Adrenal gland (tissue), 9 donors: ENCODE measurements at regions not wholly inside any gene's neighbourhood (a gene's known extent, or its start where the extent isn't known, plus 50 kb on each side); places are given as distances from the start of the nearest gene placed in this dataset.

ENCODE experiments used
- DNase-seq, 7 donors: peaks; one replicate each; pipeline ENCODE4 v3.0.0-alpha.2; 2019 to 2020
- H3K27ac ChIP-seq, 5 donors: fragments of 200-600 bp; sonication (generic) in 4 of 5; 1 replicate in 3 of 5; 2 replicates in 2 of 5; pipeline versions ENCODE4 v1.5.1 to v1.8.0; 2016 to 2020; ENCODE audit warnings: mild to moderate bottlenecking in 1 of 5
- H3K27me3 ChIP-seq: fragments of 200-600 bp; 2 replicates; pipeline ENCODE4 v1.8.0; 2021
- H3K36me3 ChIP-seq, 2 donors: fragments of 200-600 bp; replicated peaks in 1 of 2; 1 replicate in 1 of 2; 2 replicates in 1 of 2; pipeline versions ENCODE4 v1.5.1 to v1.8.0; 2018 to 2022
- H3K4me1 ChIP-seq, 2 donors: fragments of 200-600 bp; replicated peaks in 1 of 2; 1 replicate in 1 of 2; 2 replicates in 1 of 2; pipeline versions ENCODE4 v1.5.1 to v1.8.0; 2018 to 2021
- H3K4me3 ChIP-seq, 4 donors: fragments of 200-600 bp; sonication (generic) in 3 of 4; one replicate each; pipeline ENCODE4 v1.5.1; 2016 to 2018
- H3K9me3 ChIP-seq, 3 donors: fragments of 200-600 bp; sonication (generic) in 1 of 3; replicated peaks in 1 of 3; 1 replicate in 2 of 3; 2 replicates in 1 of 3; pipeline versions ENCODE4 v1.5.1 to v1.8.0; 2016 to 2021
- POLR2A ChIP-seq, 2 donors: fragments of 450-650 bp; IDR thresholded peaks; one replicate each; pipeline ENCODE4 v1.6.1; 2017; ENCODE audit warnings: antibody characterized with exemption in 2 of 2, mild to moderate bottlenecking in 2 of 2, moderate library complexity in 1 of 2
- WGBS, 4 donors: extraction: QIAGEN DNeasy Blood & Tissue Kit in 2 of 4; methylation state at CpG; one replicate each; pipeline versions ENCODE4 v1.1.5 to v1.1.7; 2013 to 2017; 5-methylcytosine and 5-hydroxymethylcytosine counted together
- intact Hi-C, 2 donors: fragments of 100-400 bp; cut with DNase I; formaldehyde crosslinking; loops; one replicate each; pipeline versions ENCODE4 v1.14.1 to v1.15.0; 2022 to 2023
- TF ChIP-seq, protein P1 (sequence below), 6 experiments: fragments of 450-650 bp in 4 of 6; fragments of 200-600 bp in 2 of 6; sonication (generic) in 1 of 6; IDR thresholded peaks; 1 replicate in 5 of 6; 2 replicates in 1 of 6; pipeline versions ENCODE4 v1.5.1 to v1.8.0; 2016 to 2021; ENCODE audit warnings: antibody characterized with exemption in 6 of 6, mild to moderate bottlenecking in 2 of 6, moderate library complexity in 1 of 6
- donor health status: healthy with polysubstance abuse.
- donor health status: Bipolar disorder and iron deficiency.
- donor health status: DM: yes; HTN: yes; CAD: no.
- donor health status: DM: no; HTN: no; CAD: no.
- donor health status: DM: no; HTN: no; CAD: no.

- Histone ChIP-seq H3K4me3 (no peak overlapping the region), H3K27ac (peak overlapping the region in 1 of 5 donors; percentile 43), H3K27me3 (no peaks in the 10 kb centered on the region), H3K9me3 (no peaks in the 10 kb centered on the region), H3K4me1 (no peaks in the 10 kb centered on the region), H3K36me3 (no peaks in the 10 kb centered on the region)
- intact Hi-C loops: no loop called here
- WGBS, 4 donors: 74 to 77% (median 75%) methylated on average over 8 of the region's 8 CpGs
- no peak for DNase-seq
- TF ChIP-seq, protein P1, sequence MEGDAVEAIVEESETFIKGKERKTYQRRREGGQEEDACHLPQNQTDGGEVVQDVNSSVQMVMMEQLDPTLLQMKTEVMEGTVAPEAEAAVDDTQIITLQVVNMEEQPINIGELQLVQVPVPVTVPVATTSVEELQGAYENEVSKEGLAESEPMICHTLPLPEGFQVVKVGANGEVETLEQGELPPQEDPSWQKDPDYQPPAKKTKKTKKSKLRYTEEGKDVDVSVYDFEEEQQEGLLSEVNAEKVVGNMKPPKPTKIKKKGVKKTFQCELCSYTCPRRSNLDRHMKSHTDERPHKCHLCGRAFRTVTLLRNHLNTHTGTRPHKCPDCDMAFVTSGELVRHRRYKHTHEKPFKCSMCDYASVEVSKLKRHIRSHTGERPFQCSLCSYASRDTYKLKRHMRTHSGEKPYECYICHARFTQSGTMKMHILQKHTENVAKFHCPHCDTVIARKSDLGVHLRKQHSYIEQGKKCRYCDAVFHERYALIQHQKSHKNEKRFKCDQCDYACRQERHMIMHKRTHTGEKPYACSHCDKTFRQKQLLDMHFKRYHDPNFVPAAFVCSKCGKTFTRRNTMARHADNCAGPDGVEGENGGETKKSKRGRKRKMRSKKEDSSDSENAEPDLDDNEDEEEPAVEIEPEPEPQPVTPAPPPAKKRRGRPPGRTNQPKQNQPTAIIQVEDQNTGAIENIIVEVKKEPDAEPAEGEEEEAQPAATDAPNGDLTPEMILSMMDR (IDR thresholded peaks at IDR 0.05): no peak
- TF ChIP-seq POLR2A (IDR thresholded peaks at IDR 0.05): no peak
Measured at GRCh38 chr10:10624567-10624962, 393.1 kb upstream of the CELF2 start.

DNA sequence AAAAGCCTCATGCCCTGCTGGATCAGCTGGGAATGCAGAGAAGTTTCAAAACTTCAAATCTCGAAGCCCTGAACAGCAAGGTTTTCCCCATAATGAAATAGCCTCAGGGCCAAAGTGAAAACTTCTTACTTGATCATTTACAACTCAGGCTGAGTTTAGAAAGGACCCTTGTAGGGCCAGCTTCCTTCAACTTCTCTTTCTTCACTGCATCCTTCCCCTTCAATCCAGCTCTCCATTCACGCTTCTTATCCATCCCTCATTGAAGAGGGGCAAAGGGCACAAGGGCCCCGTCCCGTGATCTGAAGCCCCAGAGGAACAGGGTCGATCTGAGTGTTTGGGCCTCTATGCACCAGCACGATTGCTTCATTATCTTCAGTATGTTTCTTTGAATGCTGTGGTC is 392.2 kb upstream of the CELF2 start:
- Histone ChIP-seq H3K27me3 (no peaks in the 10 kb centered on the region), H3K4me1 (no peaks in the 10 kb centered on the region), H3K36me3 (no peaks in the 10 kb centered on the region), H3K9me3 (no peaks in the 10 kb centered on the region), H3K4me3 (no peak overlapping the region), H3K27ac (no peak overlapping the region)
- 77 to 86% (median 82%) methylated on average over 6 of the region's 6 CpGs for WGBS, 4 donors
- no peak for DNase-seq
- intact Hi-C loops: no loop called here
- TF ChIP-seq, protein P1 (IDR thresholded peaks at IDR 0.05): no peak
- no peak for TF ChIP-seq POLR2A (IDR thresholded peaks at IDR 0.05)

DNA sequence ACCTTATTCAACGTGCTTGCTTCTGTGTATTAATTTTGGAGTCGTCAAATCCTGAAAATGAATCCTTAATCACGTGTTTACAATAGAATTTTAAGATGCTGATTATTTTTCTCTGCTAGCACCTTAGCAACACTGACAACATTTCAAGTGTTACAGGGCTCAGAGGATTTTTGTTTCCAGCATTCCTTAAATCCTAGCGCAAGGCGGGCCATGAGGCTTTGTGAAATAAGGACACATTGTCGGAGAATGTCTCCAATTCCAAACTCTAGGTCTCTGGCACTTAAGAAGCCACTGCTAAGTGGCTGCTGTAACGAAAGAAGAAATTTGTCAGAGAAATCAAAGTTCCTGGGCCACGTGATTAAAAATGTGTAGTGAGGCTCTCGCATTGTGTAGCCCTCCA is 390.9 kb upstream of the CELF2 start:
- Histone ChIP-seq H3K36me3 (no peaks in the 10 kb centered on the region), H3K27ac (no peak overlapping the region), H3K4me3 (no peak overlapping the region), H3K4me1 (no peaks in the 10 kb centered on the region), H3K27me3 (no peaks in the 10 kb centered on the region), H3K9me3 (no peaks in the 10 kb centered on the region)
- intact Hi-C loops: no loop called here
- TF ChIP-seq, protein P1 (IDR thresholded peaks at IDR 0.05): no peak
- no peak for TF ChIP-seq POLR2A (IDR thresholded peaks at IDR 0.05)
- DNase-seq: no peak
- 80 to 83% (median 82%) methylated on average over 9 of the region's 9 CpGs for WGBS, 4 donors

DNA sequence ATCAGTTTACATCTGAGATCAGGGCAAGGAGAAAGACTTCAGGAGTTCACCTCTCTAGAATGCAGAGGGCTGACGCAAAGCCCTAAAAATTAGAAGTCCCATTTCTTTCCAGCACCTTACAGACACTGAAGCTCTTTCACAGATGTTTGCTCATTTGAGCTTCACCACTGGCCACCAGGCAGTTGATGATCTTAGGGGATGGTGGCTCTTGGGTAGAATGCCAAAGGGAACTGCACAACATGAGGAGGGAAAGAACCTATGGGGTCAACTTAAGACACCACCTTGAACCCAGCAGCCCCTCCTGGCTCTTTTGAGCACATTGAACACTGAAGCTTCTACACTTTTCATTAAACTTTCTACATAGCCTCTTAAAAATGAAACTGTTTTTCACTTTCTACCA is 390.3 kb upstream of the CELF2 start:
- H3K27me3 ChIP-seq: no peaks in the 10 kb centered on the region
- TF ChIP-seq, protein P1 (IDR thresholded peaks at IDR 0.05): no peak
- no peak for TF ChIP-seq POLR2A (IDR thresholded peaks at IDR 0.05)
- H3K4me3 ChIP-seq: no peak overlapping the region
- intact Hi-C loops: no loop called here
- H3K36me3 ChIP-seq: no peaks in the 10 kb centered on the region
- H3K4me1 ChIP-seq: no peaks in the 10 kb centered on the region
- 71 to 93% (median 90%) methylated on average over 1 of the region's 1 CpG for WGBS, 4 donors
- no peak overlapping the region for H3K27ac ChIP-seq
- no peak for DNase-seq
- no peaks in the 10 kb centered on the region for H3K9me3 ChIP-seq
